GM10248 (cell line): ENCODE measurements at regions not wholly inside any gene's neighbourhood (a gene's known extent, or its start where the extent isn't known, plus 50 kb on each side); places are given as distances from the start of the nearest gene placed in this dataset.

ENCODE experiments used
- CTCF ChIA-PET: fragments of 300-600 bp; sonication (Branson Sonifier 250); formaldehyde crosslinking; extraction: SDS; loops from one replicate; lab custom pipeline; 2021; ENCODE audit warnings: antibody characterized with exemption; lab: Yijun Ruan, JAX
- POLR2A ChIA-PET: fragments of 350-650 bp; sonication (Branson Sonifier 250); formaldehyde crosslinking; extraction: SDS; loops from one replicate; lab custom pipeline; 2020; ENCODE audit warnings: antibody characterized with exemption; lab: Yijun Ruan, JAX
- DNase-seq: peaks from one replicate; pipeline ENCODE4 v3.0.0; 2012; ENCODE audit errors: extremely low spot score
- CTCF ChIP-seq: IDR thresholded peaks from 2 replicates; pipeline ENCODE4 v1.5.1; 2012; ENCODE audit warnings: mild to moderate bottlenecking, low read depth; ENCODE audit errors: extremely low read depth, missing control alignments, control extremely low read depth

- POLR2A ChIA-PET: no interaction called here
- TF ChIP-seq CTCF: no peak
- CTCF ChIA-PET: no interaction called here
- no peak for DNase-seq
These were observed 334.7 kb downstream of the ANKRD7 start for GRCh38 chr7:118559207-118559606.

GRCh38 chr7:118563311-118563710 lies 338.8 kb downstream of the ANKRD7 start:
- CTCF ChIA-PET: interaction anchor here (1.0 kb wide), 1 partner anchor 14 kb away, joined by 5 read pairs; no protein-coding TSS in a partner anchor
- no peak for DNase-seq
- TF ChIP-seq CTCF: no peak
- POLR2A ChIA-PET: no interaction called here

GRCh38 chr7:118572604-118573003 lies 348.1 kb downstream of the ANKRD7 start:
- CTCF ChIA-PET: interaction anchor here (1.5 kb wide), 1 partner anchor 9 kb away, joined by 4 read pairs; no protein-coding TSS in a partner anchor
- no peak for DNase-seq
- POLR2A ChIA-PET: no interaction called here
- no peak for TF ChIP-seq CTCF

- ChIA-PET CTCF (interaction anchor here (1.5 kb wide), 1 partner anchor 9 kb away, joined by 4 read pairs; no protein-coding TSS in a partner anchor), POLR2A (no interaction called here)
- no peak for DNase-seq
- TF ChIP-seq CTCF: no peak
These were observed 348.6 kb downstream of the ANKRD7 start for GRCh38 chr7:118573085-118573484.

GRCh38 chr7:118575393-118575948 lies 351.0 kb downstream of the ANKRD7 start:
- ChIA-PET CTCF (no interaction called here), POLR2A (no interaction called here)
- no peak for TF ChIP-seq CTCF
- DNase-seq: no peak

- POLR2A ChIA-PET: no interaction called here
These were observed 356.4 kb downstream of the ANKRD7 start for GRCh38 chr7:118580743-118581382.

More at GRCh38 chr7:118580743-118581382, 356.4 kb downstream of the ANKRD7 start:
- DNase-seq: no peak
- TF ChIP-seq CTCF: no peak
- CTCF ChIA-PET: interaction anchor here (1.8 kb wide), 1 partner anchor 8 kb away, joined by 4 read pairs; no protein-coding TSS in a partner anchor
